OCI-LY3 (cell line): ENCODE measurements at regions not wholly inside any gene's neighbourhood (a gene's known extent, or its start where the extent isn't known, plus 50 kb on each side); places are given as distances from the start of the nearest gene placed in this dataset.

Source experiments
- EZH2phosphoT487 ChIP-seq: fragments of 200-600 bp; shearing (Covaris generic); IDR thresholded peaks from 2 replicates; pipeline ENCODE4 v1.6.1; 2018; ENCODE audit warnings: antibody characterized with exemption, mixed run types, low read depth
- TF ChIP-seq, protein P1 (sequence below): fragments of 200-600, 300-600 bp; sonication (generic); IDR thresholded peaks from 2 replicates; pipeline ENCODE4 v1.5.1; 2014; ENCODE audit warnings: antibody characterized with exemption, low read length, low read depth

DNA sequence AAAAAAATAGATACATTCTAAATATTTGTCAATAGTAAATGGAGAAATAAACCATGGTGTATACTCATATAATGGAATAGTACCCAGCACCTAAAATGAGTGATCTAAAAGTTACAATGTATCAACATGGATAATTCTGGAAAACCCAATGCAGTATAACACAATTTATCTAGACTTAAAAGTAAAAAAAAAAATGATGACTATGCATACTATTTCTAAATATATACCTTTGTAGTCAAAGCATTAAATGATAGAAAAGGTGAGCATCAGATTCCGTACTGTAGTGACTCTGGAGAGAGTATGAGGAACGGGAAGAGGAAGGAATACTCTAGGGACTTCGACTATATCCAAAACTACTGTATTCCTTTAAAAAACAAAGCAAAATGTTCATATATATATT lies 115.2 kb upstream of the CDCA7L start:
- TF ChIP-seq, protein P1, sequence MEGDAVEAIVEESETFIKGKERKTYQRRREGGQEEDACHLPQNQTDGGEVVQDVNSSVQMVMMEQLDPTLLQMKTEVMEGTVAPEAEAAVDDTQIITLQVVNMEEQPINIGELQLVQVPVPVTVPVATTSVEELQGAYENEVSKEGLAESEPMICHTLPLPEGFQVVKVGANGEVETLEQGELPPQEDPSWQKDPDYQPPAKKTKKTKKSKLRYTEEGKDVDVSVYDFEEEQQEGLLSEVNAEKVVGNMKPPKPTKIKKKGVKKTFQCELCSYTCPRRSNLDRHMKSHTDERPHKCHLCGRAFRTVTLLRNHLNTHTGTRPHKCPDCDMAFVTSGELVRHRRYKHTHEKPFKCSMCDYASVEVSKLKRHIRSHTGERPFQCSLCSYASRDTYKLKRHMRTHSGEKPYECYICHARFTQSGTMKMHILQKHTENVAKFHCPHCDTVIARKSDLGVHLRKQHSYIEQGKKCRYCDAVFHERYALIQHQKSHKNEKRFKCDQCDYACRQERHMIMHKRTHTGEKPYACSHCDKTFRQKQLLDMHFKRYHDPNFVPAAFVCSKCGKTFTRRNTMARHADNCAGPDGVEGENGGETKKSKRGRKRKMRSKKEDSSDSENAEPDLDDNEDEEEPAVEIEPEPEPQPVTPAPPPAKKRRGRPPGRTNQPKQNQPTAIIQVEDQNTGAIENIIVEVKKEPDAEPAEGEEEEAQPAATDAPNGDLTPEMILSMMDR, result no peak
- no peak for TF ChIP-seq EZH2phosphoT487
